ENCODE measurements at regions not wholly inside any gene's neighbourhood (a gene's known extent, or its start where the extent isn't known, plus 50 kb on each side); places are given as distances from the start of the nearest gene placed in this dataset.

DNA sequence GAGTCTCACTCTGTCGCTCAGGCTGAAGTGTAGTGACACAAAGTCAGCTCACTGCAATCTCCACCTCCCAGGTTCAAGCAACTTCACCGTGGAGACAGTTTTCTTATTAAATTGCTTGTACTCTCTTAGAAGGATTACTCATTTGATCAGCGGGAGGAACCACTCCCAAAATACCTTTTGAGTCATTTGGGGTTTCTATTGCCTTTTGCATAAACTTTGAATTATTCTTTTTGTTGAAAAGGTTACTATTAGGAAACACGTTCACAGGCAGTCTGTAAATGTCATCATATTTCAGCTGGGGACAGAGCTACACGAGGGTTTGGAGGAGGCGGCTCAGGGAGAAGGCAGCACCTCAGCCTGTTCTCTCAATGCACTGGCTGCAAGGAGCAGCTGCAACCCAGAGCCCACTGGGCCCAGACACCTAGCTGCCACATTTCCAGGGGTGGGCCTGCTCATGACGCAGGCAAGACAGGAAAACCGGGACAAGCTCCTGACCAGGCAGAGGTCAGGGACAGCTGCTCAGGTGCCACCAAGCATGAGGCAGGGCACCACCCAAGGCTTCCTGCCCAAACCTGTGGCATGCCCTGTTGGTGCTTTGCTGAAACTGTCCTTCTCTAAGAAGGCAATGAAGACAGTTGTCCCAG, 205.9 kb downstream of the BMP7 start:
- no peak for DNase-seq

GRCh38 chr20:57061051-57061900, 205.2 kb downstream of the BMP7 start:
- DNase-seq, result peak; percentile 38

DNA sequence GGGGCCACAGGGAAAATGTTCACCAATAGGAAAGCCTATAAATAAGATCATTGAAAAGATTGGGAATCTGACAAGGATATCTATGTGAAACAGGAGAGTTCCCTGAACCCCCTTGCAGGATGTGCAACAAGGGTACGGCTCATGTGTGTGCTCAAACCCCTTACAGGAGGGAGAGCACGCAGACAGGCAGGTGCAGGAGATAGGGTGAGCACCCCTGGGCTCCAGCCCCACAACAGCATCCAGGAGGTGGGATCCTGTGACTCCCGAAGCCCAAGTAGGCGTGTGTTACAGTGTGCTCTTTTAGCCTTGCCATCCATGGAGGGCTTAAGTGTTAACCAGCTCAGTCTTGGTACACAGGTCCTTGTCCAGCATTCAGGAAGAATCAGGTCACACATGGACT, 204.2 kb downstream of the BMP7 start:
- DNase-seq, result no peak

GRCh38 chr20:57062696-57063270, 203.7 kb downstream of the BMP7 start:
- no peak for DNase-seq

DNA sequence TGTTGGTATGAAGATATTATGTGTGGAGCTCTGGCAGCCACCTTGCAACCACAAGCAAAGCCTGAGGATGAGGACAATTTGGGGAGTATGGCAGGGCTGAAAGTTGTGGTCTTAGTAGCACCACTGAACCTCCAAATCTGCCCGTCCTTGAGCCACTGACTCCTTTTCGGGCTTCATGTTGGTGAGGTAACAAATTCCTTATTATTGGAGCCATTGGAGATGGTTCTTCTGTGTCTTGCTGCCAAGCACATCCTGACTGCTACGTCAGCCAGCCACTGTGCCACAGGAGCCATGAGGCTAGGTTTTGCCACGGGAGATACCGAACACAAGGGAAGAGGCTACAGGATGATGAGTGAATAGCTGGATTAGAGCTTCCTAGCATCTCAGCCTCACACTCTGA, 201.6 kb downstream of the BMP7 start:
- DNase-seq, result no peak

GRCh38 chr20:57065646-57066045, 200.8 kb downstream of the BMP7 start:
- DNase-seq, result no peak

GRCh38 chr20:57066126-57066900, 200.1 kb downstream of the BMP7 start:
- no peak for DNase-seq

- DNase-seq, result no peak
Measured at GRCh38 chr20:57069442-57069841, 197.0 kb downstream of the BMP7 start.

GRCh38 chr20:57070296-57070695, 196.1 kb downstream of the BMP7 start:
- no peak for DNase-seq

- peak; percentile 17 for DNase-seq
Measured at GRCh38 chr20:57071283-57071731, 195.1 kb downstream of the BMP7 start.

- no peak for DNase-seq
Measured at GRCh38 chr20:57071954-57072583, 194.4 kb downstream of the BMP7 start.

GRCh38 chr20:57073402-57073801, 193.0 kb downstream of the BMP7 start:
- no peak for DNase-seq

DNA sequence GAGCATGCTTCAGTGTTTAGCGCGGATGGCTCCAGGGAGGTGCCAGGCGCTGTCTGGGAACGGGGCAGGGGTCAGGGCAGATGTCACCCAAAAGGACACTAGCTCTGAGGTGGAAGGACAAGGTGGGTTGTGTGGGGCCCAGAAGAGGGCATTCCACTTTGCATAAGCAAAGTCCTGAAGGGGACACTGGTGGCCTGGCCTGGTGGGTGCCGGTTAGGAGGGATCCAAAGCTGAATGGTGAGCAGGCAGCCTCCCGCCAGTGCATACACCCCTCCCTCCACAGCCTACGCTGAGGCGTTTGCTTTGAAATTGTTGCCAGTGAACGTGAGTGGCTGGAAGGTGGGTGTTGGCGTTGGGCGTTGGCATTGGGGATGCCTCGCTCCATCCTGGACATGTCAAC, 192.1 kb downstream of the BMP7 start:
- no peak for DNase-seq

DNA sequence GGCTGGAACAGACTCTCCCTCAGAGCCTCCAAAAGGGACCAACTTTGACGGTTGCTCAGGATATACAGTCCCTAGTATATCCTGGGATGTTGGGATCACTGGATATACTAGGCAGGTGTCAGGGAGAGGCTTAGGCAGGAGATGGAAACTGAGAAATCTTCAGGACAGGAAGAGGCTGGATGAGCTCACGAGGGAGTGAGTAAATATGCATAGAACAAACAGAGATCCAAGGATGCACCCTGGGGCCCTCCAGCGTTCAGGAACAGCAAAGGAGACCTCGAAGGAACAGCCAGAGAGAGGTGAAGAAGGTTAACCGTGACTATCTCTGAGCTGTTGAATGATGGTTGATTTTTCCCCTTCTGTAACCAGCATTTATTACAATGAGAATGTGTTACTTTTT, 191.3 kb downstream of the BMP7 start:
- DNase-seq, result no peak

DNA sequence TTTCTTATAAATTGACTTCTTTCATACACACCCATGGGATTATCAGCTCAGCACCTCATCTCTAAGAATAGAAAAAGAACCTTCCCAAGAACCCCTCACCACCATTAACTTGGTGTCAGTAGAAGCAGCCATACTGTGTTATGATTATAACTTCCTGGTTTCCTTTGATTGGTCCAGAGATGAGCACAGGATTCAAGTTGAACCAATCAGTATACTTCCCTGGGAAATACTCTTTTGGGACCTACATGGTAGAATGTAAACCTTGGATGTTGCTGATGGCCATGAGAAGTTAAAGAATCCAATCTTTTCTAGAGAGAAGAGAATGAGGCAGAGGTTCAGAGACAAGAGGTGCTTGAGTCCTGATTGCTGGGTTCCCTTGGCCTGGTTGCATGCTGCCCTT, 190.8 kb downstream of the BMP7 start:
- DNase-seq, result no peak

DNA sequence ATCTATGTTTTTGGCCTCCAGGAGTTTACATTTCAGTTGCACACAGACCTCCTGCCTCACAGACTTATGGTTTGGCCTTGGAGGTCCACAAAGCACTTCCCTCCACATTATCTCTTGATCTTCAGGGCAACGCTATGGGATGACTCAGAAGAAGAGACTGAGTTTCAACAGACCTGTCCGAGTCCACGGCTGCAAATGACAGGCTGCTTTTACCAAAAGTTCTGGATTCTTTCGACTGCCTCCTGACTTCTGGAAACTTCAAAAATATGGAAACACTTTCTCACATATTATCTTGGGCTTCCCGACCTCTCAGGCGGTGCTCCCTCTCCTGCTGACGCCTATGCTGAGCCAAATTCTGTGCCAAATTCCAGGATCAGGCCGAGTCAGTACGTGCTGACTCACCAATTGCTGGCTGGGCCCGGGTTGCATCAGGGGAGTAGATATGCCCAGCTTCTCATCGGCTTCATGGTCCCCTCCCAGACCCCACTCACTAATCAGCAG, 190.2 kb downstream of the BMP7 start:
- DNase-seq, result no peak

DNA sequence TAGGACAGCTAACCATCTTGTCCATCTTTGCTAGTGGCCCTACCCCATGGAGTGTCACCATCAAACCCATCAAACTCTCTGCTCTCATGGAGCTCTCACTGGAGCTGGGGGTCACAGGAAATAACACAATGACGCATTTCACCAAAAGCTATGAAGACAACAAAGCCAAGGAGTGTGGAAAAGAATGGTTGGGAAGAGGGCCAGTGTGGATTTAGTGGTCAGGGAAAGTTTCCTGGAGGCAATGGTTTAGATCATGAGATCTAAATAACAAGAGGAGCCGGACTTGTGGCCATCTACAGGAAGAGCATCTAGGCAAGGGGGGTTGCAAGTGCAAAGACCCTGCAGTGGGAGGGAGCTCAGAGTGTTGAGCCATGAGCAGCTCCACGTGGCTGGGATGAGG, 189.5 kb downstream of the BMP7 start:
- DNase-seq, result no peak

DNA sequence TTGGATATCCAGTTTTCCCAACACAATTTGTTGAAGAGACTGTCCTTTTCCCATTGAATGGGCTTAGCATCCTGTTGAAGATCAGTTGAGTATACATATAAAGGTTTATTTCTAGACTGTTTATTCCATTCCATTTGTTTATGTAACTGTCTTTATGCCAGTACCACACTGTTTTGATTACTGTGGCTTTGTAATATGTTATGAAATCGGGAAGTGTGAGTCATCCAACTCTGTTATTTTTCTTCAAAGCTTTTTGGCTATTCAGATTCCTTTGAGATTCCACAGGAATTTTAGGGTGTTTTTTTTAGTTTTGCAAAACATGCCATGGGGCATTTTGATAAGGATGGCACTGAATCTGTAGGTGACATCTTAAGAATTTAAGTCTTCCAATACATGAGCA, 188.3 kb downstream of the BMP7 start:
- no peak for DNase-seq

DNA sequence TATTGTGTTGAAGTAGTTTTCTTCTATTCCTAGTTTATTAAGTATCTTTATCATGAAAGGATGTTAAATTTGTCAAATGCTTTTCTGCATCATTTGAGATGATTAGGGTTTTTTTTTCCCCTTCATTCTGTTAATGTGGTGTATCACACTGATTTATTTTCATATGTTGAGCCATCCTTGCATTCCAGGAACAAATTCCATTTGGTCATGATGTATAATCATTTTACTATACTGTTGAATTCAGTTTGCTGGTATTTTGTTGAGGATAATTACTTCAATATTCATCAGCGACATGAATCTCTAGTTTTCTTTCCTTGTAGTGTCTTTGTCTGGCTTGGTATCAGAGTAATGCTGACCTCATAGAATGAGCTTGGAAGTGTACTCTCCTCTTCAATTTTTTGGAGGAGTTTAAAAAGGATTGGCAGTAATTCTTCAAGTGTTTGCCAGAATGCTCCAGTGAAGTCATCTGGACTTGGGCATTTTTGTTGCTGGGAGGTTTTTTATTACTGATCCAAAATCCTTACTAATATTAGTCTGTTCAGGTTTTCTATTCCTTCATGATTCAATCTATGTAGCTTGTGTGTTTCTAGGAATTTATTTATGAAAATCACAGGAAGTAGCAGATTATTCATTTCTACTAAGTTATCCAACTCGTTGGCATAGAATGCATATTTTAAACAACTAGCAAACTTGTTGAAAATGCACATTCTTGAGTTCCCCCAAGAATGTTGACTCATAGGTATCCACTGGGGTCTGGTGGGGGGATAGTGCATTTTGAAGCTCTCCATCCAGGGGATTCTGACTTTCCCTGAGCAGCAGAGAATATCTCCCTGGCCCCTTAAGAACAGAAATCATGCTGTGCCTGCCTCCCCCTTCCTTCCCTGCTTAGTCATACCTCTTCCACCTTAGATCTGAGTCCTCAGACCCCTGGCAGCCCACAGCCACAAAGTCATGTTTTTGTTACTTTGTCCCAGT, 187.1 kb downstream of the BMP7 start:
- no peak for DNase-seq

DNA sequence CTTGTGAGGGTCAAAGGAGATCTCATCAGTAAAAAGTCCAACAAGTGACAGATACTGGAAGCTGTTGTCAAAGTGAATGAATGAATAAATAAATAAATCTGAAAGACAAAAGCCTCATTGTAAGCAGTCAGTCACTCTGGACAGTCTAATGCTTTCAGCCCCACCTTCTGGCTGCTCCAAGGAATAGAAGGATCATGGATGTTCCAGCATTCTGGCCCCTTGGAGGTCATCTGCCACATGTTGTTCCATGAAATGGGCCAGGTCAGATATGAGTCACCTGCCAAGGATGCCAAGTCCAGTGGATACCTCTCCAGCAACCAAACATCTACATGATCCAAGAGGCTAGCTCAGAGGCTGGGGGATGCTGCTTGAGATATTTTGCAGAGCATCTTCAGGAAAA, 185.6 kb downstream of the BMP7 start:
- DNase-seq, result no peak

Measured in right kidney (tissue), 1 donor.